WTC11 (cell line): ENCODE measurements at regions not wholly inside any gene's neighbourhood (a gene's known extent, or its start where the extent isn't known, plus 50 kb on each side); places are given as distances from the start of the nearest gene placed in this dataset.

ENCODE experiments used
- ATAC-seq: fragments of 200-7000 bp; cut with Tn5 transposase; 2 replicates; pipeline ENCODE4 v1.10.0; 2021; ENCODE audit warnings: mild to moderate bottlenecking, moderate library complexity
- CTCF ChIA-PET: fragments of 300-600 bp; sonication (Branson Sonifier 250); formaldehyde crosslinking; loops from one replicate; lab custom pipeline; 2021; ENCODE audit warnings: antibody characterized with exemption; lab: Charles Lee
- POLR2A ChIA-PET: fragments of 350-600 bp; sonication (Branson Sonifier 250); formaldehyde crosslinking; loops from one replicate; lab custom pipeline; 2021; ENCODE audit warnings: antibody characterized with exemption; lab: Charles Lee
- DNase-seq: peaks from one replicate; pipeline ENCODE4 v3.0.0; 2021; ENCODE audit warnings: low spot score
- H3K27ac Mint-ChIP-seq: 2 replicates; pipeline ENCODE4 v1.8.0; 2021; ENCODE audit warnings: mixed read lengths
- H3K27me3 Mint-ChIP-seq: 2 replicates; pipeline ENCODE4 v1.8.0; 2021; ENCODE audit warnings: low read depth, mild to moderate bottlenecking, moderate library complexity, mixed read lengths
- H3K36me3 Mint-ChIP-seq: 2 replicates; pipeline ENCODE4 v1.8.0; 2021; ENCODE audit warnings: mixed read lengths
- H3K4me1 Mint-ChIP-seq: 2 replicates; pipeline ENCODE4 v1.8.0; 2022; ENCODE audit warnings: mixed read lengths
- H3K4me3 Mint-ChIP-seq: 2 replicates; pipeline ENCODE4 v1.8.0; 2021; ENCODE audit warnings: mild to moderate bottlenecking, moderate library complexity, mixed read lengths
- H3K9me3 Mint-ChIP-seq: 2 replicates; pipeline ENCODE4 v1.8.0; 2021; ENCODE audit warnings: mixed read lengths
- AR ChIP-seq: fragments of 250-450 bp; sonication (Bioruptor Pico); IDR thresholded peaks from 2 replicates; pipeline ENCODE4 v1.9.0; 2021; ENCODE audit warnings: mild to moderate bottlenecking
- ATF3 ChIP-seq: sonication (generic); formaldehyde crosslinking; conservative IDR thresholded peaks from 2 replicates; pipeline ENCODE4 v1.8.1; 2022; ENCODE audit warnings: mild to moderate bottlenecking, missing genetic modification reagents
- ATF6 ChIP-seq: sonication (generic); formaldehyde crosslinking; IDR thresholded peaks from 2 replicates; pipeline ENCODE4 v1.8.1; 2023; ENCODE audit warnings: mild to moderate bottlenecking, missing genetic modification reagents
- CREM ChIP-seq: sonication (generic); formaldehyde crosslinking; IDR thresholded peaks from 2 replicates; pipeline ENCODE4 v1.8.1; 2022; ENCODE audit warnings: mild to moderate bottlenecking, missing genetic modification reagents, moderate library complexity
- IRF1 ChIP-seq: sonication (generic); formaldehyde crosslinking; IDR thresholded peaks from 2 replicates; pipeline ENCODE4 v1.8.0; 2023; ENCODE audit warnings: missing genetic modification reagents
- KAT7 ChIP-seq: sonication (generic); formaldehyde crosslinking; IDR thresholded peaks from 2 replicates; pipeline ENCODE4 v1.8.1; 2023; ENCODE audit warnings: missing genetic modification reagents, mild to moderate bottlenecking, borderline replicate concordance
- MLX ChIP-seq: sonication (generic); formaldehyde crosslinking; IDR thresholded peaks from 2 replicates; pipeline ENCODE4 v1.8.1; 2023; ENCODE audit warnings: mild to moderate bottlenecking, missing genetic modification reagents, moderate library complexity
- NFE2L1 ChIP-seq: sonication (generic); formaldehyde crosslinking; IDR thresholded peaks from 2 replicates; pipeline ENCODE4 v1.8.1; 2023; ENCODE audit warnings: missing genetic modification reagents
- NR3C1 ChIP-seq: sonication (generic); formaldehyde crosslinking; conservative IDR thresholded peaks from 2 replicates; pipeline ENCODE4 v1.8.1; 2023; ENCODE audit warnings: low read depth, mild to moderate bottlenecking, missing genetic modification reagents
- RELA ChIP-seq: sonication (generic); formaldehyde crosslinking; IDR thresholded peaks from 2 replicates; pipeline ENCODE4 v1.8.1; 2022; ENCODE audit warnings: missing genetic modification reagents, mild to moderate bottlenecking, borderline replicate concordance
- SMAD3 ChIP-seq: sonication (generic); formaldehyde crosslinking; IDR thresholded peaks from 2 replicates; pipeline ENCODE4 v1.8.0; 2022; ENCODE audit warnings: missing genetic modification reagents, mild to moderate bottlenecking, borderline replicate concordance
- SOX15 ChIP-seq: fragments of 250-450 bp; sonication (Bioruptor Pico); IDR thresholded peaks from 2 replicates; pipeline ENCODE4 v1.9.0; 2021; ENCODE audit warnings: mild to moderate bottlenecking
- USF1 ChIP-seq: sonication (generic); formaldehyde crosslinking; IDR thresholded peaks from 2 replicates; pipeline ENCODE4 v1.8.0; 2022; ENCODE audit warnings: mild to moderate bottlenecking, missing genetic modification reagents
- USF2 ChIP-seq: sonication (generic); formaldehyde crosslinking; IDR thresholded peaks from 2 replicates; pipeline ENCODE4 v1.8.1; 2023; ENCODE audit warnings: mild to moderate bottlenecking, missing genetic modification reagents, moderate library complexity
- ZBTB21 ChIP-seq: sonication (generic); formaldehyde crosslinking; IDR thresholded peaks from 2 replicates; pipeline ENCODE4 v1.8.1; 2023; ENCODE audit warnings: mild to moderate bottlenecking, missing genetic modification reagents, borderline replicate concordance
- ZNF138 ChIP-seq: sonication (generic); formaldehyde crosslinking; conservative IDR thresholded peaks from 2 replicates; pipeline ENCODE4 v1.8.1; 2022; ENCODE audit warnings: mild to moderate bottlenecking, moderate library complexity, missing genetic modification reagents
- ZNF396 ChIP-seq: fragments of 250-450 bp; sonication (Bioruptor Pico); IDR thresholded peaks from 2 replicates; pipeline ENCODE4 v1.8.0; 2021; ENCODE audit warnings: mild to moderate bottlenecking, moderate library complexity, borderline replicate concordance
- ZNF512 ChIP-seq: sonication (generic); formaldehyde crosslinking; IDR thresholded peaks from 2 replicates; pipeline ENCODE4 v1.8.1; 2022; ENCODE audit warnings: missing genetic modification reagents, borderline replicate concordance
- ZSCAN18 ChIP-seq: fragments of 250-450 bp; sonication (Bioruptor Pico); IDR thresholded peaks from 2 replicates; pipeline ENCODE4 v2.1.2; 2022; ENCODE audit warnings: mild to moderate bottlenecking, moderate library complexity

- ChIA-PET CTCF (interaction anchor here (1.4 kb wide), 1 partner anchor 255 kb away, joined by 5 read pairs; no protein-coding TSS in a partner anchor), POLR2A (no interaction called here)
- Mint-ChIP-seq H3K27ac (no peak overlapping the region), H3K9me3 (peaks cover 12% of the 10 kb centered on the region), H3K27me3 (no peaks in the 10 kb centered on the region), H3K36me3 (peaks cover 7% of the 10 kb centered on the region; the same call in 1 of the 2 replicates), H3K4me3 (no peak overlapping the region), H3K4me1 (peaks cover 40% of the 10 kb centered on the region)
- ATAC-seq (no peak), DNase-seq (no peak)
- TF ChIP-seq SOX15 (CRISPR knock-in tag) (no peak), KAT7 (CRISPR knock-in tag) (no peak)
Observed at GRCh38 chr18:8962192-8962779, 140.2 kb upstream of the NDUFV2 start.

- Mint-ChIP-seq H3K9me3 (peaks cover 5% of the 10 kb centered on the region), H3K4me1 (peaks cover 32% of the 10 kb centered on the region), H3K27me3 (no peaks in the 10 kb centered on the region), H3K36me3 (peaks cover 4% of the 10 kb centered on the region; the same call in 1 of the 2 replicates), H3K4me3 (no peak overlapping the region), H3K27ac (no peak overlapping the region)
- no peak for DNase-seq
- CTCF ChIA-PET, result interaction anchor here (1.4 kb wide), 1 partner anchor 256 kb away, joined by 5 read pairs; no protein-coding TSS in a partner anchor
- POLR2A ChIA-PET, result no interaction called here
- ATAC-seq, result peak; percentile 15
- TF ChIP-seq SMAD3 (CRISPR knock-in tag) (no peak), ZBTB21 (CRISPR knock-in tag) (no peak), IRF1 (no peak), ZSCAN18 (CRISPR knock-in tag) (no peak), NFE2L1 (CRISPR knock-in tag) (no peak), ZNF138 (no peak), ZNF396 (CRISPR knock-in tag) (no peak), ATF3 (no peak), ZNF512 (no peak), MLX (CRISPR knock-in tag) (no peak), ATF6 (CRISPR knock-in tag) (no peak), NR3C1 (CRISPR knock-in tag) (no peak), USF1 (no peak), AR (no peak), CREM (CRISPR knock-in tag) (no peak), RELA (CRISPR knock-in tag) (no peak), USF2 (CRISPR knock-in tag) (no peak)
Observed at GRCh38 chr18:8962855-8963635, 139.5 kb upstream of the NDUFV2 start.
